ENCODE measurements at regions not wholly inside any gene's neighbourhood (a gene's known extent, or its start where the extent isn't known, plus 50 kb on each side); places are given as distances from the start of the nearest gene placed in this dataset.

- TF ChIP-seq ZNF569 (CRISPR knock-in tag; IDR thresholded peaks at IDR 0.05; ENCODE audit: borderline replicate concordance), result no peak
- TF ChIP-seq GPN1 (CRISPR knock-in tag; IDR thresholded peaks at IDR 0.05; ENCODE audit: borderline replicate concordance), result no peak
- no peak for TF ChIP-seq BCL6 (CRISPR knock-in tag; IDR thresholded peaks at IDR 0.05)
- no peak for TF ChIP-seq MAX (IDR thresholded peaks at IDR 0.05)
- TF ChIP-seq STAT6 (CRISPR knock-in tag; IDR thresholded peaks at IDR 0.05; ENCODE audit: borderline replicate concordance), result no peak
- TF ChIP-seq CTCF (CRISPR knock-in tag; IDR thresholded peaks at IDR 0.05), result no peak
- TF ChIP-seq EZH2 (conservative IDR thresholded peaks at IDR 0.05; ENCODE audit: low read depth, low read length), result no peak
- TF ChIP-seq EP300 (IDR thresholded peaks at IDR 0.05; ENCODE audit: low read depth in 2 of 2, low read length in 2 of 2), result no peak
- TF ChIP-seq EP300 (CRISPR knock-in tag; IDR thresholded peaks at IDR 0.05; ENCODE audit: borderline replicate concordance), result no peak
- no peak for TF ChIP-seq SMC3 (IDR thresholded peaks at IDR 0.05; ENCODE audit: low read length)
- no peak for TF ChIP-seq HMGXB4 (CRISPR knock-in tag; IDR thresholded peaks at IDR 0.05; ENCODE audit: borderline replicate concordance in 1 of 2, low read depth in 1 of 2)
Observed at GRCh38 chr4:22097596-22097995, 149.0 kb upstream of the KCNIP4 start.
